H1 (cell line): ENCODE measurements at regions not wholly inside any gene's neighbourhood (a gene's known extent, or its start where the extent isn't known, plus 50 kb on each side); places are given as distances from the start of the nearest gene placed in this dataset.

Source experiments
- CTCF ChIA-PET: fragments of 300-600 bp; sonication (Branson Sonifier 250); formaldehyde crosslinking; loops from one replicate; lab custom pipeline; 2021; ENCODE audit not compliant: partially characterized antibody; lab: Charles Lee
- POLR2A ChIA-PET: fragments of 300-600 bp; sonication (Branson Sonifier 250); formaldehyde crosslinking; loops from one replicate; lab custom pipeline; 2021; ENCODE audit warnings: inconsistent platforms; ENCODE audit not compliant: partially characterized antibody; lab: Charles Lee
- DNase-seq, 2 experiments: peaks; one replicate each; pipeline versions ENCODE4 v3.0.0 to v3.0.0-alpha.2; 2010 to 2022; ENCODE audit warnings: low spot score in 2 of 2, low read depth in 1 of 2, mixed read lengths in 1 of 2
- FAIRE-seq: peaks from 2 replicates; lab custom pipeline; 2011; peaks lifted over from hg19 to GRCh38; lab: Jason Lieb, UNC
- H2AFZ ChIP-seq: 2 replicates; pipeline ENCODE4 v1.8.1; 2012; ENCODE audit warnings: low read length, inconsistent platforms
- H2AK5ac ChIP-seq: 2 replicates; pipeline ENCODE4 v1.6.1; 2013; ENCODE audit warnings: low read depth, low read length
- H2BK120ac ChIP-seq: replicated peaks from 2 replicates; pipeline ENCODE3; 2013; ENCODE audit warnings: low read depth, low read length, inconsistent platforms
- H2BK12ac ChIP-seq: 2 replicates; pipeline ENCODE4 v1.6.1; 2013; ENCODE audit warnings: low read depth, low read length
- H2BK15ac ChIP-seq: 2 replicates; pipeline ENCODE4 v1.6.1; 2013; ENCODE audit warnings: low read length
- H2BK20ac ChIP-seq: 2 replicates; pipeline ENCODE4 v1.6.1; 2013; ENCODE audit warnings: low read length
- H2BK5ac ChIP-seq: 2 replicates; pipeline ENCODE4 v1.6.1; 2013; ENCODE audit warnings: low read depth, low read length
- H3K14ac ChIP-seq: 2 replicates; pipeline ENCODE4 v1.6.1; 2013; ENCODE audit warnings: inconsistent platforms; ENCODE audit not compliant: insufficient read length
- H3K18ac ChIP-seq: 2 replicates; pipeline ENCODE4 v1.6.1; 2013; ENCODE audit warnings: low read length; ENCODE audit errors: extremely low read depth
- H3K23ac ChIP-seq: 2 replicates; pipeline ENCODE4 v1.6.1; 2013; ENCODE audit warnings: inconsistent platforms; ENCODE audit not compliant: insufficient read length
- H3K23me2 ChIP-seq: 2 replicates; pipeline ENCODE4 v1.6.1; 2013; ENCODE audit warnings: low read depth, low read length
- H3K27ac ChIP-seq: 2 replicates; pipeline ENCODE4 v1.6.1; 2011; ENCODE audit warnings: low read depth, low read length, inconsistent platforms
- H3K27me3 ChIP-seq, 4 experiments: replicated peaks in 1 of 4; 1 replicate in 1 of 4; 2 replicates in 3 of 4; pipeline versions ENCODE4 v1.6.1 to v1.8.1; 2011 to 2013; ENCODE audit warnings: low read length in 3 of 4, mild to moderate bottlenecking in 3 of 4, inconsistent platforms in 2 of 4, mixed read lengths in 2 of 4, moderate library complexity in 1 of 4; ENCODE audit not compliant: control insufficient read depth in 3 of 4, insufficient read depth in 3 of 4; ENCODE audit errors: extremely low read depth in 1 of 4
- H3K36me3 ChIP-seq, 4 experiments: 2 replicates each; pipeline versions ENCODE4 v1.6.1 to v1.8.1; 2011 to 2013; ENCODE audit warnings: mild to moderate bottlenecking in 4 of 4, low read length in 3 of 4, moderate library complexity in 2 of 4, control low read depth in 1 of 4, inconsistent platforms in 1 of 4; ENCODE audit not compliant: insufficient read depth in 4 of 4, control insufficient read depth in 2 of 4
- H3K4ac ChIP-seq: replicated peaks from 2 replicates; pipeline ENCODE3; 2013; ENCODE audit warnings: low read length, low read depth, mixed read lengths, inconsistent platforms; ENCODE audit not compliant: insufficient read length
- H3K4me1 ChIP-seq, 4 experiments: replicated peaks in 1 of 4; 1 replicate in 1 of 4; 2 replicates in 3 of 4; pipeline versions ENCODE4 v1.6.1 to v1.8.1; 2011 to 2013; ENCODE audit warnings: low read length in 3 of 4, inconsistent platforms in 2 of 4, mixed read lengths in 1 of 4; ENCODE audit not compliant: insufficient read depth in 4 of 4, control insufficient read depth in 3 of 4
- H3K4me2 ChIP-seq, 2 experiments: 2 replicates each; pipeline versions ENCODE4 v1.6.1 to v1.8.1; 2011 to 2013; ENCODE audit warnings: low read depth in 2 of 2, low read length in 2 of 2, control low read depth in 1 of 2, inconsistent platforms in 1 of 2, mild to moderate bottlenecking in 1 of 2; ENCODE audit not compliant: insufficient read depth in 1 of 2
- H3K4me3 ChIP-seq, 4 experiments: fragments of 200-600, 300-600 bp in 1 of 4; sonication (generic), shearing (Covaris generic), sonication (Bioruptor Twin) in 1 of 4; 2 replicates each; pipeline versions ENCODE4 v1.5.1 to v1.8.1; 2011 to 2016; ENCODE audit warnings: low read length in 4 of 4, low read depth in 3 of 4, control low read depth in 2 of 4, inconsistent platforms in 2 of 4, mild to moderate bottlenecking in 2 of 4, mixed read lengths in 1 of 4, moderate library complexity in 1 of 4; ENCODE audit not compliant: insufficient read depth in 2 of 4; ENCODE audit errors: extremely low read depth in 1 of 4
- H3K56ac ChIP-seq: replicated peaks from 2 replicates; pipeline ENCODE3; 2013; ENCODE audit warnings: low read depth, mild to moderate bottlenecking, mixed read lengths, low read length, inconsistent platforms; ENCODE audit not compliant: insufficient read length
- H3K79me1 ChIP-seq: 2 replicates; pipeline ENCODE4 v1.6.1; 2013; ENCODE audit warnings: low read depth, low read length, control low read depth
- H3K79me2 ChIP-seq, 2 experiments: 2 replicates each; pipeline versions ENCODE4 v1.6.1 to v1.8.1; 2012 to 2013; ENCODE audit warnings: low read length in 2 of 2, mild to moderate bottlenecking in 2 of 2, inconsistent platforms in 1 of 2; ENCODE audit not compliant: insufficient read depth in 2 of 2, control insufficient read depth in 1 of 2
- H3K9ac ChIP-seq, 4 experiments: replicated peaks in 1 of 4; 1 replicate in 1 of 4; 2 replicates in 3 of 4; pipeline versions ENCODE4 v1.6.1 to v1.8.1; 2011 to 2013; ENCODE audit warnings: low read depth in 3 of 4, low read length in 3 of 4, control low read depth in 2 of 4, mild to moderate bottlenecking in 2 of 4, moderate library complexity in 2 of 4, inconsistent platforms in 1 of 4; ENCODE audit errors: extremely low read depth in 1 of 4
- H3K9me3 ChIP-seq, 2 experiments: 2 replicates each; pipeline versions ENCODE4 v1.6.1 to v1.8.1; 2012 to 2013; ENCODE audit warnings: mild to moderate bottlenecking in 2 of 2, moderate library complexity in 2 of 2, control low read depth in 1 of 2, inconsistent platforms in 1 of 2, low read depth in 1 of 2, low read length in 1 of 2, mixed read lengths in 1 of 2; ENCODE audit not compliant: insufficient read depth in 2 of 2
- H4K20me1 ChIP-seq, 2 experiments: replicated peaks in 1 of 2; 2 replicates each; pipeline versions ENCODE3 to v1.8.1; 2011 to 2013; ENCODE audit warnings: inconsistent platforms in 2 of 2, low read length in 2 of 2, mild to moderate bottlenecking in 1 of 2; ENCODE audit not compliant: insufficient read depth in 2 of 2, control insufficient read depth in 1 of 2
- H4K5ac ChIP-seq: 2 replicates; pipeline ENCODE4 v1.6.1; 2013; ENCODE audit warnings: low read length, low read depth, mixed read lengths, inconsistent platforms; ENCODE audit not compliant: insufficient read length
- H4K8ac ChIP-seq: 2 replicates; pipeline ENCODE4 v1.8.0; 2013; ENCODE audit warnings: mild to moderate bottlenecking, moderate library complexity, low read length, inconsistent platforms; ENCODE audit not compliant: insufficient read depth; ENCODE audit errors: extremely low read depth
- H4K91ac ChIP-seq: replicated peaks from 2 replicates; pipeline ENCODE3; 2013; ENCODE audit warnings: low read length, mixed read lengths, inconsistent platforms; ENCODE audit not compliant: insufficient read length
- KDM4A ChIP-seq: IDR thresholded peaks from one replicate; pipeline ENCODE4 v1.7.1; 2012; ENCODE audit warnings: low read depth, mild to moderate bottlenecking, moderate library complexity, low read length, inconsistent platforms; ENCODE audit not compliant: severe bottlenecking
- MAFK ChIP-seq: IDR thresholded peaks from 2 replicates; pipeline ENCODE4 v1.6.1; 2012; ENCODE audit warnings: low read depth, mild to moderate bottlenecking, improper control_type of control experiment, low read length
- NANOG ChIP-seq: IDR thresholded peaks from 2 replicates; pipeline ENCODE4 v1.6.1; 2011; ENCODE audit warnings: low read length, low read depth, mild to moderate bottlenecking, inconsistent platforms; ENCODE audit not compliant: insufficient read depth, poor library complexity, severe bottlenecking
- SIX5 ChIP-seq: IDR thresholded peaks from 2 replicates; pipeline ENCODE4 v1.6.1; 2011; ENCODE audit warnings: mild to moderate bottlenecking, low read depth, low read length
- SP1 ChIP-seq: IDR thresholded peaks from 2 replicates; pipeline ENCODE4 v1.6.1; 2011; ENCODE audit warnings: low read depth, low read length
- TBP ChIP-seq: IDR thresholded peaks from 2 replicates; pipeline ENCODE4 v1.6.1; 2011; ENCODE audit warnings: low read depth, low read length, improper control_type of control experiment
- WGBS, 2 experiments: shearing (Covaris generic) in 1 of 2; methylation state at CpG; one replicate each; pipeline versions ENCODE4 v1.1.6 to v1.1.7; 2013 to 2015; ENCODE audit warnings: low lambda C conversion rate in 2 of 2, mixed read lengths in 2 of 2, inconsistent platforms in 1 of 2, low coverage in 1 of 2, missing lambda C conversion rate in 1 of 2; ENCODE audit not compliant: insufficient replicate concordance in 2 of 2, insufficient coverage in 1 of 2, insufficient read length in 1 of 2; ENCODE audit errors: extremely low coverage in 1 of 2, missing lambda C conversion rate in 1 of 2; 5-methylcytosine and 5-hydroxymethylcytosine counted together

DNA sequence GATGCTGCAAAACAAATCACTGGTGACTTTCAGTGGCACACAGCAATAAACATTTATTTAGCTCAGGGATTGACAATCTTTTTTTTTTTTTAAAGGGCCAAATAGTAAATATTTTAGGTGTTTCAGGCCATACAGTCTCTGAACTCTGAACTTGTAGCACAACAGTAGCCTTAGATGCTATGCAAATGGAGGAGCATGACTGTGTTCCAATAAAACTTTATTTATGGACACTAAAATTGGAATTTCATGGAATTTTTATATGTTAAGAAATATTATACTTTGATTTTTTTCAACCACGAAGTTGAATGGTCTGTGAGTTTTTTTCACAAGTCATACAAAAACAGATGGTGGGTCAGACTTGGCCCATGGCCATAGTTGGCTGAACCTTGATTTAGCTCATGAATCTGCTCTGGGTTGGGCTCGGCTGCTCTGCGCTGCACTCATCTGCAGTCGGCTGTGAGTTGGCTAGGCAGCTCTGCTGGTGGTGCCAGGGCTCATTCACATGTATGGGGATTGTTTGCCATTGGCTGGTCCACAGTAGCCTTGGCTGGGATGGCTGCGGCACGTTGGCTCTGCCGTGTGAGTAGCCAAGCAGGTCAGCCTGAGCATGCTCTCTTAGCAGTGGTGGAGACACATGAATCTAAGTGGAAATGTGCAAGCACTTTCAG lies 231.7 kb upstream of the PGRMC2 start:
- no peak overlapping the region for H3K18ac ChIP-seq
- DNase-seq: no peak
- H2BK5ac ChIP-seq: no peak overlapping the region
- H3K79me1 ChIP-seq: no peaks in the 10 kb centered on the region
- no peak overlapping the region for H2AFZ ChIP-seq
- H2BK12ac ChIP-seq: peak overlapping the region; percentile 45; the same call in 1 of the 2 replicates
- no peak overlapping the region for H3K4ac ChIP-seq
- no peak overlapping the region for H3K4me3 ChIP-seq
- H3K27ac ChIP-seq: no peak overlapping the region
- H4K20me1 ChIP-seq: no peaks in the 10 kb centered on the region
- 79% methylated on average over 7 of the region's 7 CpGs; no CpG with 5 or more reads in 1 of the 2 experiments for WGBS, 2 experiments
- H3K4me2 ChIP-seq: no peak overlapping the region
- ChIA-PET CTCF (interaction anchor here (2.1 kb wide), 1 partner anchor 9 kb away, joined by 6 read pairs; no protein-coding TSS in a partner anchor), POLR2A (interaction anchor here (0.6 to 1.3 kb wide), 2 partner anchors 9 to 33 kb away, joined by 3 to 4 read pairs; no protein-coding TSS in a partner anchor)
- no peaks in the 10 kb centered on the region for H3K23me2 ChIP-seq
- H2BK120ac ChIP-seq: no peak overlapping the region
- H3K9me3 ChIP-seq: 0 out of 4 replicates have a peak, but pooled peaks cover 0 to 2% of the 10 kb centered on the region in 2 experiments
- TF ChIP-seq SP1 (no peak), KDM4A (no peak), SIX5 (no peak), NANOG (no peak), MAFK (no peak), TBP (no peak)
- no peaks in the 10 kb centered on the region for H3K36me3 ChIP-seq
- no peak overlapping the region for H2AK5ac ChIP-seq
- H4K91ac ChIP-seq: no peak overlapping the region
- H2BK15ac ChIP-seq: no peak overlapping the region
- FAIRE-seq: no peak
- peaks cover 0 to 10% (median 3%) of the 10 kb centered on the region in 4 experiments; a peak in 3 of 7 replicates for H3K4me1 ChIP-seq
- H3K27me3 ChIP-seq: no peaks in the 10 kb centered on the region
- H3K23ac ChIP-seq: no peak overlapping the region
- H3K9ac ChIP-seq: no peak overlapping the region
- no peak overlapping the region for H2BK20ac ChIP-seq
- no peaks in the 10 kb centered on the region for H3K79me2 ChIP-seq
- no peak overlapping the region for H3K56ac ChIP-seq
- H4K8ac ChIP-seq: no peak overlapping the region
- H4K5ac ChIP-seq: no peak overlapping the region
- H3K14ac ChIP-seq: no peak overlapping the region
